Testis (tissue), 2 donors: ENCODE measurements at regions not wholly inside any gene's neighbourhood (a gene's known extent, or its start where the extent isn't known, plus 50 kb on each side); places are given as distances from the start of the nearest gene placed in this dataset.

Experiments used
- DNase-seq: peaks from one replicate; pipeline ENCODE4 v3.0.0-alpha.2; 2019
- H3K27ac ChIP-seq, 2 donors: fragments of 200-600 bp; sonication (generic); one replicate each; pipeline ENCODE4 v1.5.1; 2019
- H3K27me3 ChIP-seq: fragments of 200-600 bp; sonication (generic); one replicate; pipeline ENCODE4 v1.5.1; 2019
- H3K36me3 ChIP-seq: fragments of 200-600 bp; sonication (generic); one replicate; pipeline ENCODE4 v1.5.1; 2017; ENCODE audit warnings: low read depth; ENCODE audit errors: missing control alignments
- H3K4me1 ChIP-seq: fragments of 200-600 bp; sonication (generic); one replicate; pipeline ENCODE4 v1.5.1; 2019
- H3K4me3 ChIP-seq, 2 donors: fragments of 200-600 bp; sonication (generic); one replicate each; pipeline ENCODE4 v1.5.1; 2017 to 2019
- H3K9me3 ChIP-seq: fragments of 200-600 bp; sonication (generic); one replicate; pipeline ENCODE4 v1.5.1; 2017
- CTCF ChIP-seq, 3 experiments: fragments of 450-650 bp in 2 of 3; fragments of 200-600 bp in 1 of 3; sonication (generic) in 1 of 3; IDR thresholded peaks; one replicate each; pipeline ENCODE4 v1.5.1; 2016 to 2019; ENCODE audit warnings: antibody characterized with exemption in 3 of 3, mild to moderate bottlenecking in 2 of 3, moderate library complexity in 1 of 3
- POLR2A ChIP-seq: fragments of 450-650 bp; IDR thresholded peaks from one replicate; pipeline ENCODE4 v1.6.1; 2017; ENCODE audit warnings: antibody characterized with exemption, mild to moderate bottlenecking, moderate library complexity
- WGBS, 2 donors: methylation state at CpG; one replicate each; pipeline ENCODE4 v1.1.5; 2018; 5-methylcytosine and 5-hydroxymethylcytosine counted together
- intact Hi-C: fragments of 100-400 bp; cut with DNase I; formaldehyde crosslinking; loops from one replicate; pipeline ENCODE4 v1.15.1; 2023; ENCODE audit warnings: low total_unique reads

- 85 to 90% methylated on average over 4 of the region's 4 CpGs for WGBS, 2 donors
- H3K9me3 ChIP-seq: no peaks in the 10 kb centered on the region
- no peaks in the 10 kb centered on the region for H3K4me1 ChIP-seq
- intact Hi-C loops: no loop called here
- DNase-seq: no peak
- TF ChIP-seq POLR2A (no peak), CTCF (IDR thresholded peaks at IDR 0.05) (no peak)
- no peak overlapping the region for H3K27ac ChIP-seq
- no peaks in the 10 kb centered on the region for H3K27me3 ChIP-seq
- H3K4me3 ChIP-seq: no peak overlapping the region
- no peaks in the 10 kb centered on the region for H3K36me3 ChIP-seq
Observed at GRCh38 chr10:69750725-69751124, 51.0 kb upstream of the COL13A1 start.

GRCh38 chr10:69751214-69751613, 50.5 kb upstream of the COL13A1 start:
- TF ChIP-seq CTCF (IDR thresholded peaks at IDR 0.05) (no peak), POLR2A (no peak)
- no peak overlapping the region for H3K4me3 ChIP-seq
- no peaks in the 10 kb centered on the region for H3K4me1 ChIP-seq
- H3K27ac ChIP-seq: no peak overlapping the region
- H3K36me3 ChIP-seq: no peaks in the 10 kb centered on the region
- WGBS, 2 donors: 58 to 93% methylated on average over 4 of the region's 4 CpGs
- no peak for DNase-seq
- H3K27me3 ChIP-seq: no peaks in the 10 kb centered on the region
- intact Hi-C loops: no loop called here
- no peaks in the 10 kb centered on the region for H3K9me3 ChIP-seq
